Skin epidermis (tissue), 12 donors: ENCODE measurements at regions not wholly inside any gene's neighbourhood (a gene's known extent, or its start where the extent isn't known, plus 50 kb on each side); places are given as distances from the start of the nearest gene placed in this dataset.
"Not testable (repeated sequence)": the region's sequence is repeated elsewhere in the genome, so short reads cannot be mapped to it uniquely, and the experiment has no call there.

ENCODE experiments used
- H3K27ac ChIP-seq, 21 experiments: fragments of 200-600 bp; sonication (generic) in 11 of 21; one replicate each; pipeline ENCODE4 v1.5.0; 2020; ENCODE audit warnings: mild to moderate bottlenecking in 3 of 21, inconsistent platforms in 2 of 21, moderate library complexity in 2 of 21
- H3K4me3 ChIP-seq, 7 experiments: fragments of 200-600 bp; sonication (generic) in 2 of 7; one replicate each; pipeline ENCODE4 v1.5.0; 2020; ENCODE audit warnings: inconsistent platforms in 2 of 7, mild to moderate bottlenecking in 2 of 7, moderate library complexity in 1 of 7

DNA sequence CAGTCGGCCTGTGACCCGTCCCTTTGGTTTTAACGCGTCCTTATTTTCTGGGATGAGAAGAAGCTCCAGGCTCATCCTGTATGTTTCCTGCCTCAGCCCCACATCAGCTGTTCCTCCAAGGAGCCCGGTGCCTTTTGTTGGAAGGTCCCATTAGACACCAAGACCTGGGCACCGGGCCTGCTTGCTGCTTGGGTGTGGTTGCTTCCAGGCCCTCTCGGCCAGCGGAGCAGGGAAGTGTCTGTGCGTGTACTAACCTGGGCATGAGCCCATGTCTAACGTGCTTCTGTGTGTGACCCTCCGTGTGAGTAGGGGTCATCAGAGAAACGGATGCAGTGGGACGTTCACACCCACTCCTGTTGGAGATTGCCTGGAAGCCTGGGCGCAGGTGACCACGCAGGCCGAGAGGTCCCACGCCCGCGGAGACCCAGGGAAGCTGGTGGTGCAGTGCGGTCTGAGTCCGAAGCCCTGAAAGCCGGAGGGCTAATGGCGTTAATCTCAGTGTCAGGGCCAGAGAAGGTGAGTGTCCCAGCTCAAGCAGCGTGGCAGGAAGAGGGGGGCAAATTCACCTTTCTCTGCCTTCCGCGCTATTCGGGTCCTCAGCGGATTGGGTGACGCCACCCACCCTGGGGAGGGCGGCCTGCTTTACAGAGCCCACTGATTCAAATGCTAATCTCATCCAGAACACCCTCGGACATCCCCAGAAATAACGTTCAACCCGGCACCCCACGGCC, 131.3 kb downstream of the KIF26A start:
- H3K27ac ChIP-seq, H3K4me3 ChIP-seq: not testable (repeated sequence)

- no peak overlapping the region for H3K27ac ChIP-seq
- H3K4me3 ChIP-seq = no peak overlapping the region
Measured at GRCh38 chr14:104271391-104271790, 133.0 kb downstream of the KIF26A start.

- H3K27ac ChIP-seq = no peak overlapping the region
- no peak overlapping the region for H3K4me3 ChIP-seq
Measured at GRCh38 chr14:104274806-104275205, 136.4 kb downstream of the KIF26A start.

DNA sequence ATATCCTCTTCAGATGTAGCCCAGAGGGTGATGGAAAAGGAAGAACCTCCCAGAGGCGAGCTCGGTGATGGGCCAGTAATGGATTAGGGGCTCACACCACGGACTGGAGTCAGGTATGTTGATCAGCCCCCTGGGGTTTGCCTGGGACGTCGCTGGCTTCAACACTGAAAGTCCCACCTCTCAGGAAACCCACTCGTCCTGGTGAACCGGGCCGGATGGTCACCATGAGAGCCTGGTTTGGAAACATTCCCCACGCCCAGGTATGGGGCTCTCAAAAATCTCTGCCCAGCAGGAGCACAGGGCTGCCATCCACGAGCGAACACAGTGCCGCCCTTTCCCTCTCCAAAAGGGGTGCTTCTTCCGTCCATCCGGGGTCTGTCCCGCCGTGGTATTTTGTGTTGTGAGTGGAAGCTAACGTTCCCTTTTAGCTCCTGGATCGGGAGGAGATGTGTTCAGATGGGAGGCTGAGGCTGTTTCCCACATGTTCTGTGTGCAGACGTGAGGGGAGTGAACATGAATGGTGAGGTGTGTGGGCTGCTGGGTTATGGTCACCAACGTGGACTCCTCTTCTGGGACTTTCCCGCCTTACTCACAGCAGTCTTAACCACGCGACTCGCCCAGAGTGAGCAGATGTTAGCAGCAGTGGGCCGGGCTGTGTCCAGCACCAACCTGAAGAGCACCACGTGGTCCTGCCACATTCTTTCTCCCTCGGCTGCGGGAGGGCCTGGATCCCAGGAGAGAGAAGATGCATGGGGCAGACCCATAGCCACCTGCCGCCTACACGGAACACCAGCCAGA, 139.2 kb downstream of the KIF26A start:
- H3K4me3 ChIP-seq = no peak overlapping the region
- no peak overlapping the region for H3K27ac ChIP-seq

DNA sequence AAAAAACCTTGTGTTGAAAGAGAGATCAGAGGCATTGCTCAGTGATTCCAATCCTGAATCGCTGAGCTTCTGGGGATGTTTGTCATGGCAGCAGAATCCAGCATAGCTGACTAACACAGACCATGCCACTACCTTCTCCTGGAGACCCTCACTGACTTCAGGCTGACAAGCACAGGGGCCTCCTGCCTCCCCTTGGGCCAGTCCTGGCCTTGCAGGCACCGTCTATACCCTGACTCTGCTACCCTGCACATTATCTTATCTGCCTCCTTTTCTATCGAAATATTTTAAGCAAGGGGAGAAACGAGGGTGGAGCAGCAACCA, 139.8 kb downstream of the KIF26A start:
- no peak overlapping the region for H3K27ac ChIP-seq
- no peak overlapping the region for H3K4me3 ChIP-seq

GRCh38 chr14:104280085-104280901, 141.9 kb downstream of the KIF26A start:
- Histone ChIP-seq H3K27ac (no peak overlapping the region), H3K4me3 (no peak overlapping the region)

DNA sequence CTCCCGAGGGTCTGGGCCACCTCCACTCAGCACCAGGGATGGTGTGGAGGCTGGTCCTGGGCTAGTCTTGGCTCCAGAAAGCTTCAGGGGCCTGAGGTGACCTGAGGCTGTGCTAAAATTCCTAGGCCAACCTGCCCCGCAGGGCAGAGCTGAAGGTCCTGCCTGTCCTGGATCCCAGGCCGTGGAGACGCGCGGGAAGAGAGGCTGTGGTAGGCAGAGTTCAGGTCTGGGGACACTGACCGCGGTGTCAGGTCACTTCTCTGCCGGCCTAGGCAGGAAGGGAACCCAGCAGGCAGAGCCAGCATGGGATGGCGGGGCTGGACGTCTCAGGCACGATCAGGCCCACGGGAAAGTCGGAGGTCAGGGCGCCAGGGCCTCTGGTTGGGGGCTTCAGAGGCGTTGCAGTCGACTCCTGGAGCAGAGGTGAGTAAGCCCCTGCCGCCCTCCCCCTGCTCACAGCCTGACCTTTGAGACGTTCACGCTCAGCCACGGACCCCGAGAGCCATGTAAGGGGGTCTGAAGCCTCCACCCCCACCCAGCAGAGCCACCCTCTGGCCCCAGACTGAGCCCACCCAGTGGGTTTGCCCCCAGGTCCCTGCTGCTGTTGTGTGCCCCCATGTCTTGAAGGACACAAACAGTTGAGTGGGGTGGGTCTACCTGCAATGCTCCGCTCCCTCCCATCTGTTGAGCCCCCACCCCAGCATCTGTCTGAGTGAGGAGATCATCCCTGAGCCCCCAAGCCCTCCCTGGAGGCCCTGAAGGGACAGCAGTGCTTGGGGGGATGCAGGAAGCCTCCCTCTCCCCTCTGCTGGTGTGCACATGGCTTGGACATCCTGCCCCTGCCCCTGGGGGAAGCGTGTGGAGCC, 142.7 kb downstream of the KIF26A start:
- no peak overlapping the region for H3K4me3 ChIP-seq

GRCh38 chr14:104281768-104282301, 143.4 kb downstream of the KIF26A start:
- H3K4me3 ChIP-seq = no peak overlapping the region

More for the DNA sequence above, 142.7 kb downstream of the KIF26A start:
- no peak overlapping the region for H3K27ac ChIP-seq

GRCh38 chr14:104282332-104283196, 144.2 kb downstream of the KIF26A start:
- H3K4me3 ChIP-seq = no peak overlapping the region
- H3K27ac ChIP-seq = no peak overlapping the region

More at GRCh38 chr14:104281768-104282301, 143.4 kb downstream of the KIF26A start:
- H3K27ac ChIP-seq = no peak overlapping the region

DNA sequence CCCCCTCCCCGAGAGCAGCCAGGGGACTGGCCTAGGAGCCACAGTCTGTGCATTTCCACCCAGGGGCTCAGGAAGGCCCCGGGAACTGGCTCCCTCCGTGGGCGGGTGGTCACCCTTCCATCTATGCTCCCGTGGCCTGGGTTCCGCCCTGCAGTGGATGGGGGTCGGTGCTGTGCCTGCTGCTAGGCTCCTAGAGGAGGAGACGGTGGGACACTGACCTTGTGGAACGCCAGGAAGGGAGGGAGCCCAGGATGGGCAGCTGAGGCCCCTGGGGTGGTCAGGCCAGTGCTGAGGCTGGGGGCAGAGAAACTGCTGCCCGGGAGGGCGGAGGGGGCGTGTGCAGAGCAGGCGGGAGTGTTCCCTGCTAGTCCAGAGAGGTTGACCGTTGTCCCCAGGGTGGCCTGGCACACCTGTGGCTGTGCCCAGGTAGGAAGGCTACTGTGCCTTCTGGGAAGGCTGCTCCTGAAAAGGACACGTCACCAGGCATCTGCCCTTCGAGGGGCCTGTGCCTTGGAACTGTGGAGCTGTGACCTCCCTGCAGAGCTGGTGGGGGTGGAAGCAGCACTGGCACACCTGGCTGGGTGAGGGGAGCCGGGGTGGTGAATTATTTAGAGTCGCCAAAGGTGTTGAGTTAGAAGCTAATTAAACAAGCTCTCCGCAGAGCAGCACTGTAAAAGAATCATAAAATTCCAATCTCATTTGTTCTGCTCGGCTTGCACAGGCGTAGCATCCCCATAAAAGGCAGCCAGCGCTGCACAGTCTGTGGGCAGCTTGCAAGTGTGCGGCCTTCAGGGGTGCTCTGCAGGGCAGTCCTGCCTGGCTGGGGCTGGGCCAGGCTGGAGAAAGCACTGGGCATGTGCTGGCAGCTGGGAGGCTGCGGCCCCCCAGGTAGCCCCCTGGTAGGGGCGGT, 145.1 kb downstream of the KIF26A start:
- no peak overlapping the region for H3K27ac ChIP-seq
- H3K4me3 ChIP-seq = no peak overlapping the region

GRCh38 chr14:104284107-104284592, 145.8 kb downstream of the KIF26A start:
- H3K4me3 ChIP-seq = no peak overlapping the region
- H3K27ac ChIP-seq = no peak overlapping the region

DNA sequence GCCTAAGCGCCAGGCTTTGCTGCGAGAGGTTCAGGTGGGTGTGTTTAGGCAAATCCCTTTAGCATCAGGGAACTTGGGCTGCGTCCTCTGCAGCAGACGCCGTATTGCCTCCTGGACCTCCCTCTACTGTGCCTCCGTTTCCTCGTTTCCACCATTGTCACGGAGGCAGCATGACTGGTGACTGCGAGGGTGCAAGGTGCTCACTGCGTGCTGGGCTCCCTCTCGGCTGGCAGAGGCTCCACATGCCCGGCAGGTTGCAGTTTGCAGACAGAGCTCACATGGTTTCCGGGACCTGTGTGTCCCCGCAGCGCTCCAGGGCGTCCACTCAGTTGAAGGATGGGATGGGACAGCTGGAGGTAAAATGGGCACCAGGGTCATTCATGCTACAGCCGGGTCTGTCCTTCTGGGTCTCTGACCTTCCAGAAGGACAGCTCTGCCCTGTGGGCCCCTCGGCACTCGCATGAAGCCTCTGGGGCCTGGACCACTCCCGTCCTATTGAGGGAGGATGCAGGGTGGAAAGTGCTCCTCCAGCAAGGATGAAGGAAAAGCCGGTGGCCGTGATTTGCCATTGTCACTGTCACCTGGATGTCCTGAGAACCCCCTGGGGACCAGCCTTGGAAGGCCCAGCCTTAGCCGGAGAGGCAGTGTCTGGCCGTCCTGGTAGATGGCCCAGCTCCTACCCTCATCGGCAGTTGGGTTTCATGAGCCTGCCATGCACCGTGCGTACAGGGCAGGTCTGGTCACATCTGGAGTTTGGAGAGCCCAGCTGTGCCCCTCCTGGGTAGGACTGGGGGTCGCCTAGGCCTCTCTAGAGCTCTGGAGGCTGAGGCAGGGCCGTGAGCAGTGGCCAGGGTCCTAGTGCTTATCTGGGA, 146.5 kb downstream of the KIF26A start:
- H3K27ac ChIP-seq = no peak overlapping the region
- no peak overlapping the region for H3K4me3 ChIP-seq

DNA sequence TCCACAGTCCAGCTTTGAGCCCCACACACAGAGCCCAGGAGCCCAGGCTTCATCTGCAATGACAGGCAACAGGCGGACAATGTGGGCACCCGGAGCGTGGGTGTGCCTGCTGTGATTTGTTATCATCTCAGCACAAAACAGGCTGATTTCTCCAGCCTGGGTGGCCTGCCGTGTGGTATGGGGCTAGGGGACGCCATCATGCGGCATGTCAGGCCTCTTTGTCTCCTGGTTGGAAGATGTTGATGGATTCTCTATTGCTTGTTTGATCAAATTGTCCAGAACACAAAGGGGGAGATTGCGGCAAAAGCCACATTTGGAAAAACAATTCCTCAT, 147.1 kb downstream of the KIF26A start:
- H3K4me3 ChIP-seq = no peak overlapping the region
- no peak overlapping the region for H3K27ac ChIP-seq

DNA sequence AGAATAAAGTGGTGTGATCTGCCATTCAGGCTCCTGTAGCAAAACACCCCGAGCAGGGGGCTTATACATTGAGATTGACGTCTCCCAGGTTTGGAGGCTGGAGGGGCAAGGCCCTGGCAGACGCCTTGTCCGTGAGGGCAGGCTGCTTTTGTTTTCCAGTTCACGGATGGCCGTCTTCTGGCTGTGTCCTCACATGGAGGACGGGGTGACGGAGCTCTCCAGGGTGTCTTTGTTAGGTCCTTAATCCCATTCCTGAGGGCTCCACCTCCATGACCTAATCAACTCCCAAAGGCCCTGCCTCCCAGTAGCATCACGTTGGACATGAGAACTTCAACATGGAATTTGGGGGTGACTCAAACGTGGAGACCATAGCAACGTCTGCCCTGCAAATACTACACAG, 147.7 kb downstream of the KIF26A start:
- no peak overlapping the region for H3K27ac ChIP-seq
- H3K4me3 ChIP-seq = no peak overlapping the region

DNA sequence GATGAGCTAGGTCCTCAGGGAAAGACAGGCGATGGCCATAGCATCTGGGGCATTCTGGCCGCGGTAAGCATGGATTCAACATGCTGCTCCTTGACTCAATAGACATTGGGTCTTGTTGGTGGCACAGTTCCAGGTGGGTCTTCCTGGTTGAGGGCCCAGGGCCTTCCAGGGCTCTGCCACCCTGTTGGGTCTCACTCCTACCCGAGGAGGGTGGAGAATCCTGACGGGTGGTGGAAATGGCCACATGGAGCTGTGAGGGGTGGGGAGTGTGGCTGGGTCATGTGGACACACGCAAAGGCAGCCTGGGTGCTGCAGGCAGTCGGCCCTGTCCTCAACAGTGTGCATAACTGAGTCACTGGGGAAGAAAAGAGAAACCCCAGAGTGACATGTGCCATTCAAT, 148.1 kb downstream of the KIF26A start:
- no peak overlapping the region for H3K4me3 ChIP-seq
- H3K27ac ChIP-seq = no peak overlapping the region

DNA sequence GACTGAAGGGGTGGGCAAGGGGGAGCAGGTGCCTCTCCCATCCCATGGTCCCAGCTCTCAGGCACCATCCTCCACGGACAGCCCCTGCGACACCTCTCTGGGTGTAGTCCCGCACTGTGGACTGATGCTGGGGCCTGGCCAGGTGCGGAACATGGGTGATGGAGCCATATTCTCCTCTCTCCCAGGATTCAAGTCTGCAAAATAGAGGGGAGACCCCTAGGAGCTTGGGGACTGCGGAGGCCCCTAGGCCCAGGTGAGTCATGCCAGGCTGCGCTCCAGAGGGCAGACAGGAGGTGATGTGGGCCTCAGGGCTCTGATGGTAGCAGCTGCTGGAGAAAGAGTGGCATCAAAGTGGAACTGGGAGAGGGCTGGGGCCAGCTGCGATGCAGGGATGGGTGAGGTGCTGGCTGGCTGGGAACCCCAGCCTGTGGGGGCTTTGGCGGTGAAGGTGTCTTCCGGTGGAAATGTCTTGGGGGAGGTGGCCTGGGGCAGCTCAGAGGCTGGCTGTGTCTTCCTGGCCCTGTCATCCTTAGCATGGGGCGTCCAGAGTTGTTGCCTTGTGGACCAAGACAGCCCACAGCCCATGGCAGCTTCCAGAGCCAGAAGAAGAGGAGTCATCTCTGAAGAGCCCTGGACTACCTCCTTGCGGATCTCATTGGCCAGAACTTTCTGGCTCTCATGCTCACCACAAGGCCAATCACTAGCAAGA, 149.1 kb downstream of the KIF26A start:
- no peak overlapping the region for H3K27ac ChIP-seq
- H3K4me3 ChIP-seq = no peak overlapping the region
